Duodenal mucosa (tissue), 2 donors: ENCODE measurements at regions not wholly inside any gene's neighbourhood (a gene's known extent, or its start where the extent isn't known, plus 50 kb on each side); places are given as distances from the start of the nearest gene placed in this dataset.

Experiments
- H3K27ac ChIP-seq: one replicate; pipeline ENCODE4 v1.7.0; 2013; ENCODE audit warnings: low read depth, low read length
- H3K27me3 ChIP-seq, 2 donors: one replicate each; pipeline ENCODE4 v1.7.0; 2013; ENCODE audit warnings: low read length in 2 of 2, control low read depth in 1 of 2; ENCODE audit not compliant: insufficient read depth in 2 of 2, control insufficient read depth in 1 of 2
- H3K36me3 ChIP-seq, 2 donors: one replicate each; pipeline ENCODE4 v1.7.0; 2013; ENCODE audit warnings: low read length in 2 of 2, control low read depth in 1 of 2; ENCODE audit not compliant: insufficient read depth in 2 of 2, control insufficient read depth in 1 of 2
- H3K4me1 ChIP-seq, 2 donors: one replicate each; pipeline ENCODE4 v1.7.0; 2013; ENCODE audit warnings: low read length in 2 of 2, control low read depth in 1 of 2; ENCODE audit not compliant: insufficient read depth in 2 of 2, control insufficient read depth in 1 of 2
- H3K4me3 ChIP-seq, 2 donors: one replicate each; pipeline ENCODE4 v1.7.0; 2013; ENCODE audit warnings: low read length in 2 of 2, low read depth in 1 of 2
- H3K9ac ChIP-seq, 2 donors: one replicate each; pipeline ENCODE4 v1.7.0; 2013; ENCODE audit warnings: low read length in 2 of 2, low read depth in 1 of 2
- H3K9me3 ChIP-seq, 2 donors: one replicate each; pipeline ENCODE4 v1.7.0; 2013; ENCODE audit warnings: low read length in 2 of 2, control low read depth in 1 of 2; ENCODE audit not compliant: control insufficient read depth in 1 of 2

DNA sequence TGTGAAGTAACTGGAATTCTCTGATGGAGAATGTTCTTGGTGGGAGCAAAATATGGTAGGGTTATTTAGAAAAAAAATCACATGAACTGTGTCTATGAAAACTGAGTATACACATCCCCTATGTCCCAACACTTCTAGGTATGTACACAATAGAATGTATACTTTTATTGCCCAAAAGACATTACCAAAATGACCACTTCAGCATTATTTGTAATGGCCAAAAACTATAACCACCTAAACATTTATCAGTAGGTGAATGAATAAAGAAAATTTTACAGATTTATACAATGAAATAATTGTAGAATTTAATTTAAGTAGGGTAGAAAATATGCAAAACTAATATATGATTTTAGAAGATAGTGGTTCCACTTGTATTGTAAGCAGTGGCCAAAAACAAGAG is 462.8 kb downstream of the KCNJ3 start:
- H3K27ac ChIP-seq: no peak overlapping the region
- H3K36me3 ChIP-seq: no peaks in the 10 kb centered on the region
- no peak overlapping the region for H3K4me3 ChIP-seq
- H3K4me1 ChIP-seq: no peaks in the 10 kb centered on the region
- no peak overlapping the region for H3K9ac ChIP-seq
- no peaks in the 10 kb centered on the region for H3K27me3 ChIP-seq
- no peaks in the 10 kb centered on the region for H3K9me3 ChIP-seq

DNA sequence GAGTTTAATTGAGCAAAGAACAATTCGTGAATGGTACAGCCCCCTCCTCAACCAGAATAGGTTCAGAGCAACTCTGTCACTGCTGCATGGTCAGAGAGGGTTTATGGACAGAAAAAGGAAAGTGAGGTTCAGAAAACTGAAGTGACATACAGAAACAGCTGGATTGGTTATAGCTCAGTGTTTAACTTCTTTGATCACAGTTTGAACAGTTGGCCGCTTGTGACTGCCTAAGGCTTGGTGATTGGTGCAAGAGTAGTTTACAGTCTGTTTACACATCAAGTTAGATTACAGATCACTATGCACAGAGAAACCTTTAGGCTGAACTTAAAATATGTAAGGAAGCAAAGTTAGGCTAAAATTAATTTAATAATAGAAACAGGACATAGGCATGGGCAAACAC is 459.2 kb downstream of the KCNJ3 start:
- Histone ChIP-seq H3K9ac (no peak overlapping the region), H3K27ac (no peak overlapping the region), H3K27me3 (no peaks in the 10 kb centered on the region), H3K4me1 (no peaks in the 10 kb centered on the region), H3K4me3 (no peak overlapping the region), H3K36me3 (no peaks in the 10 kb centered on the region), H3K9me3 (no peaks in the 10 kb centered on the region)

DNA sequence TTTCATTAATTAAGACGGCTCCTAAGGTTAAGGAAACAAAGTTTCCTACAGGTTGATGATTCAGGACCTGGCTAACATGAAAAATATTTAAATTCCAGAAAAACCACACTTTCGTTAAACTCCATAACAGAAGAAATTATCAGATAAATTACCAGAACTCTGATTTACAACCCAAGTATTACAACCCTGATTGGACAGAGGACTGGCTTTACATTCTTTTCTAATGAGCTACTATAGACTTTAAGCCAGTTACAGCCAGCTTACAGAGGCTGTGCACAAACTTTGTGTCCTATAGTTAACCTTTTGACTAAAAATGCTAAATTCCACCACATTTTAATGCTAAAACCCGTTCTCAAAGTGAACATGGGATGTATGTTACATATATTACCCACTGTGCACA is 458.6 kb downstream of the KCNJ3 start:
- no peak overlapping the region for H3K9ac ChIP-seq
- H3K27ac ChIP-seq: no peak overlapping the region
- no peaks in the 10 kb centered on the region for H3K9me3 ChIP-seq
- no peaks in the 10 kb centered on the region for H3K36me3 ChIP-seq
- H3K4me1 ChIP-seq: no peaks in the 10 kb centered on the region
- H3K27me3 ChIP-seq: no peaks in the 10 kb centered on the region
- no peak overlapping the region for H3K4me3 ChIP-seq

DNA sequence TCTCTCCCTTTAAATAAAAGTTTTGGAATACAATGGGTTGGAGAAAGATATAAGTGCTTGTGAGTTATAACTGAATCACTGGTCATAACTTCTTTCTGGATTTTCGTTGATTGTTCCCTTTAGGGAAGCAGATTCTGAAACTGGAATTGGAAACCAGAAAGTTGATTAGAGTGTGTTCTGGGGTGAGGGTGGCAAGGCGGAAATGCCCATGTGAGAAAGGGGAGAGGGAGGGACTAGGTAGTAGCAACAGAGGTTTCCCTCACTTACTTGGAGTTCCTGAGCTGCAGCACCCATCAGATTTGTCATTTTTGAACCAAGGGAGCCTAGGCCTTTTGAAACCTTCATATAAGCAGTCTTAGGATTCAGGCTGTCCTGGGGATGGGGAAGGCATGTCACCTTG is 453.4 kb downstream of the KCNJ3 start:
- Histone ChIP-seq H3K27ac (no peak overlapping the region), H3K27me3 (no peaks in the 10 kb centered on the region), H3K36me3 (no peaks in the 10 kb centered on the region), H3K9ac (no peak overlapping the region), H3K4me3 (no peak overlapping the region), H3K9me3 (no peaks in the 10 kb centered on the region), H3K4me1 (no peaks in the 10 kb centered on the region)

DNA sequence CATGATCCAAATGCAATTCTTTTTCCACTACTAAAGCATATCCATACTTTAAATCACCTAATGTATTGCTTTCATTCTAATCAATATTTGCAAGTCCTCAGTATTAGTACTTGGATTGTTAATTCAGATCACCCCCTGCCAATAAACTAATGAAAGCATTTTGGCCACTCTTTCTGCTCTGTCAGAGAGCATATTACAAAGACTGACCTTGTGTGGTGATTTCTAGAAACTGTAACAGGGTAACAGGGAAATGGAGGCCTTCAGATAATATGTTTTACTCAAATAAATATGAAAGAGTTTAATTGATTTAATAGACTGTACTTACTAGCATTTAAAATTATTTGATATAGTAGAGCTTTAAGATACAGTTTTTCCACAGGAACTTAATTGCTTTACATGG is 453.0 kb downstream of the KCNJ3 start:
- no peaks in the 10 kb centered on the region for H3K36me3 ChIP-seq
- no peak overlapping the region for H3K9ac ChIP-seq
- H3K4me3 ChIP-seq: no peak overlapping the region
- H3K27me3 ChIP-seq: no peaks in the 10 kb centered on the region
- no peaks in the 10 kb centered on the region for H3K9me3 ChIP-seq
- H3K4me1 ChIP-seq: no peaks in the 10 kb centered on the region
- H3K27ac ChIP-seq: no peak overlapping the region

DNA sequence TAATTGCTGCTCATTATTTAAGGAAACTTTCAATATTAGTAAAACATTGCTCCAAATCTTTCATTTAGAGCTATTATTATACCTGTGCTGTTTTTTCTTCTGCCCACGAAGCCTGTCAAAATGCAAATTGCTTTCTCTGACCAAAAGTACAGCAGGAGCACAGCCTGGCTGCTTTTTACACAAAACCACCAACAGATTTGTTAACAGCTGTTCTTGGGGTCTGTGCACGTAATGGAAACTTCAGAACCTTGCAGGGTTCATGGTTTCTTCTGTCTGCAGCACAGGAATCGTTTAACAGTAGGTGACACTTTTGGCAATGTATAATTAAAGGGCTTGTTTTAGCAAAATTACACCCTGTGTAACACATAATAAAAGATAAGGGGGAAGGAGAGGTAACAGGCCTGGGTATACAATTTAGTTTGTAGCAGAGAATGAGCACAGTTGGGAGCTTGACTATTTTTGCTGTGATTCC is 447.3 kb downstream of the KCNJ3 start:
- Histone ChIP-seq H3K27me3 (no peaks in the 10 kb centered on the region), H3K9me3 (no peaks in the 10 kb centered on the region), H3K4me1 (no peaks in the 10 kb centered on the region), H3K36me3 (no peaks in the 10 kb centered on the region), H3K9ac (no peak overlapping the region), H3K27ac (no peak overlapping the region), H3K4me3 (no peak overlapping the region)

DNA sequence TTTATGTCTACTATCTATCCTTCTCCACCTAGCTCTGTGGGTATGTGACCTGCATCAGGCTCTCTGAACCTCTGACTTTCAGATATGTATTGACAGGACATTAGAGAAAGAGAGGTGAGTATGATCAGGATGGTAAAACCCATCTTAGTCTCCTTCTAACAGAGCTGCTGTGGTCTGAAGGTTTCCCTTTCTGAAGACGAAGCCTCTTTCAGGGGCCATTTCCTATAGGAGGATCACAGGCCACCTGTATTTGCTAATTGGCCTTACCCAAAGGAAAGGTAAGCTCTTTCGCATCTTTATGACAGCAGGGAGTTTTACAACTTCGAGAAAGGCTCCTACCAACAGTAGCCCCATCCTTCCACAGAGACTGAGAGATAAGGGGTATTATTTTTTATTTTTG is 442.9 kb downstream of the KCNJ3 start:
- no peak overlapping the region for H3K4me3 ChIP-seq
- H3K27ac ChIP-seq: no peak overlapping the region
- H3K9me3 ChIP-seq: no peaks in the 10 kb centered on the region
- no peaks in the 10 kb centered on the region for H3K36me3 ChIP-seq
- no peaks in the 10 kb centered on the region for H3K27me3 ChIP-seq
- no peaks in the 10 kb centered on the region for H3K4me1 ChIP-seq
- no peak overlapping the region for H3K9ac ChIP-seq

DNA sequence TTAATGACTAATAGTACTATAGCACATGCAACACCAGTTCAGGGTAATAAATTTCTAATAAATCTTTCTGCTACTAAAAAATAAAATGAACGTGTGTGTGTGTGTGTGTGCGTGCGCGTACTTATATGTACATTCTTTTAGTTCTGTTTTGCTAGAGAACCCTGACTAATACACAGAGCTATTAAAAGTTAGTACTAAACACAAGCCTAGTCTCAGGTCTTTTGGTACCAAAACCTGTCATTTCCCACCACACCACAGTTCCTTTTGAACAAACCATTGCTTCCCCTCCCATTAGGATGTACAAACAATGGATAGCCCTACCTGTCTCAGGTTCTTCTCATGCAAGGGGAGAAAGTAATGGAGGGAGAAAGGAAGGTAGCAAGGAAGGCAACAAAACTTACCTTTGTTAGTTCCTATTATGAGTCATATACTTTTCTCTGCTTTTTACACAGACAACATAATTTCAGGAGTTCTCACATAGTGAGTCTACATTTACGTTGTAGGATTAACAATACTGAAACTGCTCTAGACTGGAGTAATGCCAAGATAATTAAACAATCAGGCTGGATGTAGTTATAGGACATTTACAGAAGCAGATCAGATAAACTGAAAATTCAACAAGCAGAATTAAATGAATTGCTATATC is 427.2 kb downstream of the KCNJ3 start:
- Histone ChIP-seq H3K36me3 (no peaks in the 10 kb centered on the region), H3K9ac (no peak overlapping the region), H3K9me3 (no peaks in the 10 kb centered on the region), H3K4me3 (no peak overlapping the region), H3K27ac (no peak overlapping the region), H3K4me1 (no peaks in the 10 kb centered on the region), H3K27me3 (no peaks in the 10 kb centered on the region)

DNA sequence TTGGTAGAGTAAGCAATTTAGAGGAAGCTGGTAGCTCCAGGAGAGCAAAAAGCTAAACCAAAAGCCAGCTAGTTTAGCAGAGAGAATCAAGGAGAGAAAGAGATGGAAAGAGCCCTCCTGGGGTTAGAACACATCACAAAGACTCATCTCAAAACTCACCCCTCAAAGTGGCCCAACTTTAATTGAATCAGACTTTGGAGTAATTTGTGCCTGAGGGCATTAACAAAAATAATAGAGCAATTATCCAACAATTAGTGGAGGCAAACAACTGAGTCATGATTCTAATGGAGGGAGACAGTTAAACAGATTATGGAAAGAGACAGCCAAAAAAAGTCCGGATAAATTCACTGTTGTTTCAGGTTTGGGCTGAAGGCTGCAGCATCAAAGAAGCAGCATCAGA is 417.4 kb downstream of the KCNJ3 start:
- no peaks in the 10 kb centered on the region for H3K9me3 ChIP-seq
- H3K36me3 ChIP-seq: no peaks in the 10 kb centered on the region
- no peak overlapping the region for H3K4me3 ChIP-seq
- H3K4me1 ChIP-seq: no peaks in the 10 kb centered on the region
- H3K27ac ChIP-seq: no peak overlapping the region
- H3K9ac ChIP-seq: no peak overlapping the region
- no peaks in the 10 kb centered on the region for H3K27me3 ChIP-seq

DNA sequence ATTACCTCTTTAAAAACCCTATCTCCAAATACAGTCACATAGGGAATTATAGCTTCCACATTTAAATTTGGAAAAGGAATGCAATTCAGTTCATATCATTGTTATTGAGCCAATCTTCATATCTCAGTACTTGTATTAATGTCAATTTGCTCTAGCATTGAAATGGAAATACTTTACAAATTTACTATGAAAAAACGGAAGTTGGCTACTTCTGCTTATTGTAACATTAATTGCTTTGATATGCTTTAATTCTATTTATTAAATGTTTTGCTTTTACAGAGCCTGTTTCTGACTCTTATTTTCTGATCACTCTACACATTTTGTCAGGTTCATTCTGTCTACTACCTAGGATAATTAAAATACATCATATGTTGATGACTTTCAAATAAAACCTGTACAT is 412.6 kb downstream of the KCNJ3 start:
- H3K4me1 ChIP-seq: no peaks in the 10 kb centered on the region
- H3K4me3 ChIP-seq: no peak overlapping the region
- no peaks in the 10 kb centered on the region for H3K36me3 ChIP-seq
- no peaks in the 10 kb centered on the region for H3K9me3 ChIP-seq
- no peaks in the 10 kb centered on the region for H3K27me3 ChIP-seq
- no peak overlapping the region for H3K27ac ChIP-seq
- no peak overlapping the region for H3K9ac ChIP-seq

DNA sequence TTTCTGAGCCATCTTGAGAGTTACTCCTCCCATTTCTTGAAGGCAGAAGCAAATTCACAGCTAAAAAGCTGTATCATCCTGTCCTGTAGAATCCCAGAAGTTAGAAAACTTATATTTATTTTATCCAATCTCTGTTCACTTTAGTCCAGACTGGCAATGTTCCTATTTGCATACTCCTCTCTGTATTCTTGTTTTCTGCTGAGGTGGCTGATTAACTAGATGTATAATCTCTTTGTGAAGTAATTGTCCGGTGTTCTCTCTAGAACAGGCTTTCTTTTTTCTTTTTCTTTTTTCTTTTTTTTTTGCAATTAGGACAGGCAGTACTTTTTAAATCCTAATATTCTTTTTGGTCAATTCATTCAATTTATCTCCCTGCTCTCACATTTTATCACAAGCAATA is 411.0 kb downstream of the KCNJ3 start:
- Histone ChIP-seq H3K9ac (no peak overlapping the region), H3K4me3 (no peak overlapping the region), H3K9me3 (no peaks in the 10 kb centered on the region), H3K36me3 (no peaks in the 10 kb centered on the region), H3K27me3 (no peaks in the 10 kb centered on the region), H3K4me1 (no peaks in the 10 kb centered on the region), H3K27ac (no peak overlapping the region)
